ENCODE measurements at regions not wholly inside any gene's neighbourhood (a gene's known extent, or its start where the extent isn't known, plus 50 kb on each side); places are given as distances from the start of the nearest gene placed in this dataset.
"Not testable (repeated sequence)": the region's sequence is repeated elsewhere in the genome, so short reads cannot be mapped to it uniquely, and the experiment has no call there.

DNA sequence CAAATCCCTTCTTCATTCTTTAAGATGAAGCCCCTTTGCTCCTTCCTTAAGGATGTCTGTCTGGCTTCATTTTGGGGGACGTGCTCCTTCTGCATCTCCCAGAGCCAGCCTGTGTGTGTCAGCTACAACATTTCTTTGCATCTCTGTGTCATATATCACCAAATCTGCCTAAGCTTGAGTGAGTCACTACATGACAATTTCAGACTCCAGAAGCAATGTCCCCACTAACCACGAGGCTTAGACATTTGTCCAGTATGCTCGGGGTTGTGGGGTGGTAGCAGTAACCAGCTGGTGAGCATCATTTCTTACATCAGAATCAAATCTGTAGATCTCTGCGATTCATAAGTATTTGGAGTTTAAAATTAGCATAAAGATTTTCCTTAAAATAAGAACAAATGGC lies 54.1 kb upstream of the USP14 start:
- not testable (repeated sequence) for H2AFZ ChIP-seq (ENCODE audit: low read depth, low read length); H4K20me1 ChIP-seq (ENCODE audit: insufficient read depth, low read length); H3K4me3 ChIP-seq (ENCODE audit: low read length); H3K9ac ChIP-seq (ENCODE audit: low read length); H3K9me3 ChIP-seq (ENCODE audit: insufficient read depth, low read length); H3K4me2 ChIP-seq (ENCODE audit: low read length); H3K36me3 ChIP-seq (replicated peaks; ENCODE audit: low read depth, low read length); H3K27me3 ChIP-seq (ENCODE audit: low read depth, low read length); H3K27ac ChIP-seq (ENCODE audit: low read length); H3K79me2 ChIP-seq (ENCODE audit: low read length); H3K4me1 ChIP-seq (ENCODE audit: low read length)

DNA sequence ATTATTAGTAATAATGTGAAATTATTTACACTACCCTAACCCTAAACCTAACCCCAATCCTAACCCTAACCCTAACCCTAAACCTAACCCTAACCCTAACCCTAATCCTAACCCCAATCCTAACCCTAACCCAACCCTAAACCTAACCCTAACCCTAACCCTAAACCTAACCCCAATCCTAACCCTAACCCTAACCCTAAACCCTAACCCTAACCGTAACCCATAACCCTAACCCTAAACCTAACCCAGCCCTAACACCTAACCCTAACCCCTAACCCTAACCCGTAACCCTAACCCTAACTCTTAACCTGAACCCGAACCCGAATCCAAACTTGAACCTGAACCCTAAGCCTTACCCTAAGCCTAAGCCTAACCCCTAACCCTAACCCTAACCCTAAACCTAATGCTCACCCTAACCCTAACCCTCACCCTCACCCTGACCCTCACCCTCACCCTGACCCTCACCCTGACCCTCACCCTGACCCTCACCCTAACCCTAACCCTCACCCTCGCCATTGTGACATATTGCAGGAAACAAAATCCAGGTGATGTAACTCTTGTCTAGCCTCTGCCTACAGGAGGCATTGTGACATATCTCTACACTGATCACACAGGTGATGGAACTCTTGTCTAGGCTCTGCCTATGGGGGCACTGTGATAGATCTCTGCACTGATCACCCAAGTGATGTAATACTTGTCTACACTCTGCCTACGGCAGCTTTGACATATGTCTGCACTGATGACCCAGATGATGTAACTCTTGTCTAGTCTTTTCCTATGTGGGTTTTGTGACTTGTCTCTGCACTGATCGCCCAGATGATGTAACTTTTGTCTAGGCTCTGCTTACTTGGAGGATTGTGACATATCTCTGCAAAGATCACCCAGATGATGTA lies 53.0 kb upstream of the USP14 start:
- not testable (repeated sequence) for H3K4me2 ChIP-seq (ENCODE audit: low read length); H3K4me3 ChIP-seq (ENCODE audit: low read length); H3K4me1 ChIP-seq (ENCODE audit: low read length); H3K27ac ChIP-seq (ENCODE audit: low read length); H3K79me2 ChIP-seq (ENCODE audit: low read length); H3K27me3 ChIP-seq (ENCODE audit: low read depth, low read length); H3K9ac ChIP-seq (ENCODE audit: low read length); H4K20me1 ChIP-seq (ENCODE audit: insufficient read depth, low read length); H3K36me3 ChIP-seq (replicated peaks; ENCODE audit: low read depth, low read length); H3K9me3 ChIP-seq (ENCODE audit: insufficient read depth, low read length); H2AFZ ChIP-seq (ENCODE audit: low read depth, low read length)

DNA sequence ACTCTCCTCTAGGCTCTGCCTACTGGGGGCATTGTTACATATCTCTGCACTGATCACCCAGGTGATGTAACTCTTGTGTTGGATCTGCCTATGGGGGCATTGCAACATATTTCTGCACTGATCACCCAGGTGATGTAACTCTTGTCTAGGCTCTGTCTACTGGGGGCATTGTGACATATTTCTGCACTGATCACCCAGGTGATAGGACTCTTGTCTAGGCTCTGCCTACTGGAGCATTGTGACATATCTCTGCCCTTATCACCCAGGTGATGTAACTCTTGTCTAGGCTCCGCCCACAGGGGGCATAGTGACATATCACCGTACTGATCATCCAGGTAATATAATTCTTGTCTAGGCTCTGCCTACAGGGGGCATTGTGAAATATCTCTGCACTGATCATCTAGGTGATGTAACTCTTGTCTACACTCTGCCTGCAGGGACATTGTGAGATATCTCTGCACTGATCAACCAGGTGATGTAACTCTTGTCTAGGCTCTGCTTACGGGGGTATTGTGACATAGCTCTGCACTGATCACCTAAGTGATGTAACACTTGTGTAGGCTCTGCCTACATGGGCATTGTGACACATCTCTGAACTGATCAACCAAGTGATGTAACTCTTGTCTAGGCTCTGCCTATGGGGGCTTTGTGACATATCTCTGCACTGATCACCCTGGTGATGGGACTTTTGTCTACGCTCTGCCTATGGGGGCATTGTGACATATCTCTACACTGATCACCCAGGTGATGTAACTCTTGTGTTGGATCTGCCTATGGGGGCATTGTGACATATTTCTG lies 52.1 kb upstream of the USP14 start:
- H3K36me3 ChIP-seq (replicated peaks; ENCODE audit: low read depth, low read length); H3K27ac ChIP-seq (ENCODE audit: low read length); H3K4me1 ChIP-seq (ENCODE audit: low read length); H2AFZ ChIP-seq (ENCODE audit: low read depth, low read length); H3K9me3 ChIP-seq (ENCODE audit: insufficient read depth, low read length); H3K79me2 ChIP-seq (ENCODE audit: low read length); H3K4me3 ChIP-seq (ENCODE audit: low read length); H3K4me2 ChIP-seq (ENCODE audit: low read length); H3K27me3 ChIP-seq (ENCODE audit: low read depth, low read length); H3K9ac ChIP-seq (ENCODE audit: low read length); H4K20me1 ChIP-seq (ENCODE audit: insufficient read depth, low read length): not testable (repeated sequence)

DNA sequence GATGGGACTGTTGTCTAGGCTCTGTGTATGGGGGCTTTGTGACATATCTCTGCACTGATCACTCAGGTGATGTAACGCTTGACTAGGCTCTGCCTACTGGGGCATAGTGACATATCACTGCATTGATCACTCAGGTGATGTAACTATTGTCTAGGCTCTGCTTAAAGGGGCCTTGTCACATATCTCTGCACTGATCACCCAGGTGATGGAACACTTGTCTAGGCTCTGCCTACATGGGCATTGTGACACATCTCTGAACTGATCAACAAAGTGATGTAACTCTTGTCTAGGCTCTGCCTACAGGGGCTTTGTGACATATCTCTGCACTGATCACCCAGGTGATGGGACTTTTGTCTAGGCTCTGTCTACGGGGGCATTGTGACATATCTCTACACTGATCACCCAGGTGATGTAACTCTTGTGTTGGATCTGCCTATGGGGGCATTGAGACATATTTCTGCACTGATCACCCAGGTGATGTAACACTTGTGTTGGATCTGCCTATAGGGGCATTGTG lies 51.4 kb upstream of the USP14 start:
- H3K4me3 ChIP-seq (ENCODE audit: low read length); H3K27me3 ChIP-seq (ENCODE audit: low read depth, low read length); H3K4me1 ChIP-seq (ENCODE audit: low read length); H3K4me2 ChIP-seq (ENCODE audit: low read length); H3K27ac ChIP-seq (ENCODE audit: low read length); H3K36me3 ChIP-seq (replicated peaks; ENCODE audit: low read depth, low read length); H4K20me1 ChIP-seq (ENCODE audit: insufficient read depth, low read length); H3K9ac ChIP-seq (ENCODE audit: low read length); H2AFZ ChIP-seq (ENCODE audit: low read depth, low read length); H3K9me3 ChIP-seq (ENCODE audit: insufficient read depth, low read length); H3K79me2 ChIP-seq (ENCODE audit: low read length): not testable (repeated sequence)

DNA sequence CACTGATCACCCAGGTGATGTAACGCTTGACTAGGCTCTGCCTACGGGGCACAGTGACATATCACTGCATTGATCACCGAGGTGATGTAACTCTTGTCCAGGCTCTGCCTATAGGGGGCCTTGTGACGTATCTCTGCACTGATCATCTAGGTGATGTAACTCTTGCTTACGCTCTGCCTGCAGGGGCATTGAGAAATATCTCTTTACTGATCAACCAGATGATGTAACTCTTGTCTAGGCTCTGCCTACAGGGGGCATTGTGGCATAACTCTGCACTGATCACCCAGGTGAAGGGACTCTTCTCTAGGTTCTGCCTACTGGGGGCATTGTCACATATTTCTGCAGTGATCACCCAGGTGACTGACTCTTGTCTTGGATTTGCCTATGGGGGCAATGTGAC lies 50.9 kb upstream of the USP14 start:
- H3K4me1 ChIP-seq (ENCODE audit: low read length); H2AFZ ChIP-seq (ENCODE audit: low read depth, low read length); H3K4me2 ChIP-seq (ENCODE audit: low read length); H3K4me3 ChIP-seq (ENCODE audit: low read length); H3K27me3 ChIP-seq (ENCODE audit: low read depth, low read length); H3K36me3 ChIP-seq (replicated peaks; ENCODE audit: low read depth, low read length); H4K20me1 ChIP-seq (ENCODE audit: insufficient read depth, low read length); H3K79me2 ChIP-seq (ENCODE audit: low read length); H3K9me3 ChIP-seq (ENCODE audit: insufficient read depth, low read length); H3K27ac ChIP-seq (ENCODE audit: low read length); H3K9ac ChIP-seq (ENCODE audit: low read length): not testable (repeated sequence)
- TF ChIP-seq, protein P1, sequence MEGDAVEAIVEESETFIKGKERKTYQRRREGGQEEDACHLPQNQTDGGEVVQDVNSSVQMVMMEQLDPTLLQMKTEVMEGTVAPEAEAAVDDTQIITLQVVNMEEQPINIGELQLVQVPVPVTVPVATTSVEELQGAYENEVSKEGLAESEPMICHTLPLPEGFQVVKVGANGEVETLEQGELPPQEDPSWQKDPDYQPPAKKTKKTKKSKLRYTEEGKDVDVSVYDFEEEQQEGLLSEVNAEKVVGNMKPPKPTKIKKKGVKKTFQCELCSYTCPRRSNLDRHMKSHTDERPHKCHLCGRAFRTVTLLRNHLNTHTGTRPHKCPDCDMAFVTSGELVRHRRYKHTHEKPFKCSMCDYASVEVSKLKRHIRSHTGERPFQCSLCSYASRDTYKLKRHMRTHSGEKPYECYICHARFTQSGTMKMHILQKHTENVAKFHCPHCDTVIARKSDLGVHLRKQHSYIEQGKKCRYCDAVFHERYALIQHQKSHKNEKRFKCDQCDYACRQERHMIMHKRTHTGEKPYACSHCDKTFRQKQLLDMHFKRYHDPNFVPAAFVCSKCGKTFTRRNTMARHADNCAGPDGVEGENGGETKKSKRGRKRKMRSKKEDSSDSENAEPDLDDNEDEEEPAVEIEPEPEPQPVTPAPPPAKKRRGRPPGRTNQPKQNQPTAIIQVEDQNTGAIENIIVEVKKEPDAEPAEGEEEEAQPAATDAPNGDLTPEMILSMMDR (IDR thresholded peaks at IDR 0.05; ENCODE audit: low read depth, low read length) = peak; percentile 32

DNA sequence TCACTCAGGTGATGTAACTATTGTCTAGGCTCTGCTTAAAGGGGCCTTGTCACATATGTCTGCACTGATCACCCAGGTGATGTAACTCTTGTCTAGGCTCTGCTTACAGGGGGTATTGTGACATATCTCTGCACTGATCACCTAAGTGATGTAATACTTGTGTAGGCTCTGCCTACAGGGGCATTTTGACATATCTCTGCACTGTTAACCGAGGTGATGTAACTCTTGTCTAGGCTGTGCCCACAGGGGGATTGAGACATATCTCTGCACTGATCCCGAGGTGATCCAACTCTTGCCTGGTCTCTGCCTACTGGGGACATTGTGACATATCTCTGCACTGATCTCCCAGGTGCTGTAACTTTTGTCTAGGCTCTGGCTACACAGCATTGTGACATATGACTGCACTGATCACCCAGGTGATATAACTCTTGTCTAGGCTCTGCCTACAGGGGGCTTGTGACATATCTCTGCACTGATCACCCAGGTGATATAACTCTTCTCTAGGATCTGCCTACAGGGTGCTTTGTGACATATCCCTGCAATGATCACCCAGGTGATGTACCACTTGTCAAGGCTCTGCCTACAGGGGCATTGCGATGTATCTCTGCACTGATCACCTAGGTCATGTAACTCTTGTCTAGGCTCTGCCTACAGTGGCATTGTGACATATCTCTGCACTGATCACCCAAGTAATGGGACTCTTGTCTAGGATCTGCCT lies 50.3 kb upstream of the USP14 start:
- H3K4me2 ChIP-seq (ENCODE audit: low read length); H3K36me3 ChIP-seq (replicated peaks; ENCODE audit: low read depth, low read length); H3K4me3 ChIP-seq (ENCODE audit: low read length); H3K27ac ChIP-seq (ENCODE audit: low read length); H3K9me3 ChIP-seq (ENCODE audit: insufficient read depth, low read length); H3K27me3 ChIP-seq (ENCODE audit: low read depth, low read length); H2AFZ ChIP-seq (ENCODE audit: low read depth, low read length); H3K79me2 ChIP-seq (ENCODE audit: low read length); H4K20me1 ChIP-seq (ENCODE audit: insufficient read depth, low read length); H3K4me1 ChIP-seq (ENCODE audit: low read length); H3K9ac ChIP-seq (ENCODE audit: low read length): not testable (repeated sequence)
